H9 (cell line): ENCODE measurements at regions not wholly inside any gene's neighbourhood (a gene's known extent, or its start where the extent isn't known, plus 50 kb on each side); places are given as distances from the start of the nearest gene placed in this dataset.

Experiments used
- DNase-seq: peaks from one replicate; pipeline ENCODE4 v3.0.0-alpha.2; 2017
- H2AFZ ChIP-seq: one replicate; pipeline ENCODE4 v1.6.1; 2013; ENCODE audit warnings: mild to moderate bottlenecking, low read length, control low read depth, moderate library complexity
- H2AK5ac ChIP-seq: 2 replicates; pipeline ENCODE4 v1.6.1; 2013; ENCODE audit warnings: low read length, control low read depth, mixed read lengths; ENCODE audit not compliant: insufficient read length
- H2BK120ac ChIP-seq: one replicate; pipeline ENCODE4 v1.6.1; 2013; ENCODE audit warnings: low read depth, mild to moderate bottlenecking, low read length, control low read depth, inconsistent platforms; ENCODE audit not compliant: poor library complexity, severe bottlenecking
- H2BK12ac ChIP-seq: 2 replicates; pipeline ENCODE4 v1.6.1; 2013; ENCODE audit warnings: low read length, control low read depth, mixed read lengths, low read depth; ENCODE audit not compliant: insufficient read length
- H2BK15ac ChIP-seq: 2 replicates; pipeline ENCODE4 v1.6.1; 2013; ENCODE audit warnings: low read depth, low read length, control low read depth
- H2BK20ac ChIP-seq: one replicate; pipeline ENCODE4 v1.6.1; 2013; ENCODE audit warnings: low read depth, mild to moderate bottlenecking, low read length, control low read depth, inconsistent platforms; ENCODE audit not compliant: poor library complexity, severe bottlenecking
- H2BK5ac ChIP-seq: 2 replicates; pipeline ENCODE4 v1.6.1; 2013; ENCODE audit warnings: low read length, control low read depth, mixed read lengths; ENCODE audit not compliant: insufficient read length
- H3K14ac ChIP-seq: 2 replicates; pipeline ENCODE4 v1.6.1; 2013; ENCODE audit warnings: low read length, control low read depth; ENCODE audit not compliant: insufficient read depth
- H3K18ac ChIP-seq: 2 replicates; pipeline ENCODE4 v1.6.1; 2013; ENCODE audit warnings: low read depth, mild to moderate bottlenecking, mixed read lengths, low read length, control low read depth; ENCODE audit not compliant: insufficient read length
- H3K23ac ChIP-seq: 2 replicates; pipeline ENCODE4 v1.6.1; 2013; ENCODE audit warnings: low read length, control low read depth, mixed read lengths, low read depth; ENCODE audit not compliant: insufficient read length
- H3K23me2 ChIP-seq: 2 replicates; pipeline ENCODE4 v1.6.1; 2013; ENCODE audit warnings: low read depth, mild to moderate bottlenecking, mixed read lengths, low read length, control low read depth; ENCODE audit not compliant: insufficient read length, poor library complexity, severe bottlenecking
- H3K27ac ChIP-seq: 2 replicates; pipeline ENCODE4 v1.5.1; 2013; ENCODE audit warnings: low read length, control low read depth, mixed read lengths, low read depth; ENCODE audit not compliant: insufficient read length
- H3K27me3 ChIP-seq: 2 replicates; pipeline ENCODE4 v1.6.1; 2013; ENCODE audit warnings: low read length, control low read depth, inconsistent platforms; ENCODE audit not compliant: insufficient read depth
- H3K4ac ChIP-seq: 2 replicates; pipeline ENCODE4 v1.6.1; 2013; ENCODE audit warnings: low read depth, mild to moderate bottlenecking, control low read depth, inconsistent platforms, low read length, moderate library complexity
- H3K4me1 ChIP-seq: 2 replicates; pipeline ENCODE4 v1.6.1; 2013; ENCODE audit warnings: low read length, control low read depth, inconsistent platforms; ENCODE audit not compliant: insufficient read depth
- H3K4me2 ChIP-seq: 2 replicates; pipeline ENCODE4 v1.6.1; 2013; ENCODE audit warnings: low read length, control low read depth, mixed read lengths; ENCODE audit not compliant: insufficient read length, insufficient read depth
- H3K56ac ChIP-seq: 2 replicates; pipeline ENCODE4 v1.6.1; 2013; ENCODE audit warnings: low read depth, mild to moderate bottlenecking, mixed read lengths, low read length, control low read depth; ENCODE audit not compliant: insufficient read length
- H3K79me1 ChIP-seq: 2 replicates; pipeline ENCODE4 v1.6.1; 2013; ENCODE audit warnings: low read depth, mild to moderate bottlenecking, moderate library complexity, low read length, control low read depth, inconsistent platforms; ENCODE audit not compliant: insufficient read depth, poor library complexity, severe bottlenecking
- H3K79me2 ChIP-seq: 2 replicates; pipeline ENCODE4 v1.6.1; 2013; ENCODE audit warnings: low read length, control low read depth, inconsistent platforms; ENCODE audit not compliant: insufficient read depth
- H3K9ac ChIP-seq: 2 replicates; pipeline ENCODE4 v1.6.1; 2013; ENCODE audit warnings: low read length, control low read depth, mixed read lengths; ENCODE audit not compliant: insufficient read length; ENCODE audit errors: extremely low read depth
- H3K9me3 ChIP-seq: one replicate; pipeline ENCODE4 v1.6.1; 2013; ENCODE audit warnings: low read depth, low read length, inconsistent platforms; ENCODE audit not compliant: control insufficient read depth
- H3T11ph ChIP-seq: one replicate; pipeline ENCODE4 v1.6.1; 2013; ENCODE audit warnings: mild to moderate bottlenecking, low read length, control low read depth, inconsistent platforms
- H4K20me1 ChIP-seq: one replicate; pipeline ENCODE4 v1.6.1; 2013; ENCODE audit not compliant: control insufficient read depth, insufficient read length, insufficient read depth
- H4K5ac ChIP-seq: 2 replicates; pipeline ENCODE4 v1.6.1; 2013; ENCODE audit warnings: low read depth, mild to moderate bottlenecking, mixed read lengths, low read length, control low read depth; ENCODE audit not compliant: insufficient read length
- H4K8ac ChIP-seq: replicated peaks from 2 replicates; pipeline ENCODE4 v1.6.1; 2013; ENCODE audit warnings: low read length, control low read depth, mixed read lengths, low read depth; ENCODE audit not compliant: insufficient read length
- H4K91ac ChIP-seq: 2 replicates; pipeline ENCODE4 v1.6.1; 2013; ENCODE audit warnings: low read depth, mild to moderate bottlenecking, moderate library complexity, mixed read lengths, low read length, control low read depth; ENCODE audit not compliant: insufficient read length
- H3K27ac Mint-ChIP-seq, 3 experiments: 2 replicates in 2 of 3; 3 replicates in 1 of 3; pipeline ENCODE4 v1.8.0; 2020 to 2021; ENCODE audit warnings: mixed read lengths in 3 of 3, mild to moderate bottlenecking in 1 of 3, moderate library complexity in 1 of 3
- H3K27me3 Mint-ChIP-seq: 2 replicates; pipeline ENCODE4 v1.8.0; 2021; ENCODE audit warnings: low read depth, mild to moderate bottlenecking, moderate library complexity, mixed read lengths
- H3K36me3 Mint-ChIP-seq, 3 experiments: 2 replicates in 2 of 3; 3 replicates in 1 of 3; pipeline ENCODE4 v1.8.0; 2020 to 2021; ENCODE audit warnings: low read depth in 3 of 3, mixed read lengths in 3 of 3; ENCODE audit not compliant: insufficient read depth in 1 of 3
- H3K4me1 Mint-ChIP-seq, 2 experiments: 2 replicates each; pipeline ENCODE4 v1.8.0; 2020; ENCODE audit warnings: mixed read lengths in 2 of 2
- H3K4me3 Mint-ChIP-seq, 2 experiments: 2 replicates in 1 of 2; 3 replicates in 1 of 2; pipeline ENCODE4 v1.8.0; 2020 to 2021; ENCODE audit warnings: mild to moderate bottlenecking in 2 of 2, mixed read lengths in 2 of 2, moderate library complexity in 1 of 2
- H3K9me3 Mint-ChIP-seq, 2 experiments: 2 replicates in 1 of 2; 3 replicates in 1 of 2; pipeline ENCODE4 v1.8.0; 2020; ENCODE audit warnings: mild to moderate bottlenecking in 2 of 2, mixed read lengths in 2 of 2, moderate library complexity in 1 of 2
- WGBS: extraction: QIAGEN DNeasy Blood & Tissue Kit; methylation state at CpG from one replicate; pipeline ENCODE4 v1.1.7; 2013; ENCODE audit warnings: missing lambda C conversion rate, low lambda C conversion rate, mixed read lengths; ENCODE audit not compliant: insufficient read length; ENCODE audit errors: extremely low coverage; 5-methylcytosine and 5-hydroxymethylcytosine counted together
- TF ChIP-seq, protein P1 (sequence below): fragments of 200-600 bp; sonication (generic); conservative IDR thresholded peaks from 3 replicates; pipeline ENCODE4 v1.8.0; 2021; ENCODE audit warnings: antibody characterized with exemption, mild to moderate bottlenecking

DNA sequence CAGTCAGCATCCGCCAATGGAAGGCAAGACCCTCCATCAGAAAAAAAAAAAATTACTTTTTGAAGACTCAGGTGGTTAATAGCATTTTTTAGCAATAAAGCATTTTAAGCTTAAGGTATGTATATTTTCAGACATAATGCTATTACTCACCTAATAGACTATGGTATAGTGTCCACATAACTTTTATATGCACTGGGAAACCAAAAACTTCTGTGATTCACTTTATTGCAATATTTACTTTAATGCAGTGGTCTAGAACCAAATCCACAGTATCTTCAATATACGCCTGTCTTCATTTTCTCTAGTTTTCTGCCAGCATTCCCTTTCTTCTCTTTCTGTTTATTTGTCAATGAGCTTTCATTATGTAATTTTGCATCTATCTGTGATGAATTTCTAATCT is 418.1 kb downstream of the SLITRK6 start:
- no peak overlapping the region for H2AK5ac ChIP-seq
- H3K79me1 ChIP-seq = no peaks in the 10 kb centered on the region
- H4K8ac ChIP-seq = no peak overlapping the region
- no peak overlapping the region for H4K5ac ChIP-seq
- H2BK20ac ChIP-seq = no peak overlapping the region
- no CpG with 5 or more reads among the region's 2 CpGs for WGBS
- H3K56ac ChIP-seq = no peak overlapping the region
- no peaks in the 10 kb centered on the region for H3K9me3 ChIP-seq
- H3K27me3 ChIP-seq = no peaks in the 10 kb centered on the region
- TF ChIP-seq, protein P1, sequence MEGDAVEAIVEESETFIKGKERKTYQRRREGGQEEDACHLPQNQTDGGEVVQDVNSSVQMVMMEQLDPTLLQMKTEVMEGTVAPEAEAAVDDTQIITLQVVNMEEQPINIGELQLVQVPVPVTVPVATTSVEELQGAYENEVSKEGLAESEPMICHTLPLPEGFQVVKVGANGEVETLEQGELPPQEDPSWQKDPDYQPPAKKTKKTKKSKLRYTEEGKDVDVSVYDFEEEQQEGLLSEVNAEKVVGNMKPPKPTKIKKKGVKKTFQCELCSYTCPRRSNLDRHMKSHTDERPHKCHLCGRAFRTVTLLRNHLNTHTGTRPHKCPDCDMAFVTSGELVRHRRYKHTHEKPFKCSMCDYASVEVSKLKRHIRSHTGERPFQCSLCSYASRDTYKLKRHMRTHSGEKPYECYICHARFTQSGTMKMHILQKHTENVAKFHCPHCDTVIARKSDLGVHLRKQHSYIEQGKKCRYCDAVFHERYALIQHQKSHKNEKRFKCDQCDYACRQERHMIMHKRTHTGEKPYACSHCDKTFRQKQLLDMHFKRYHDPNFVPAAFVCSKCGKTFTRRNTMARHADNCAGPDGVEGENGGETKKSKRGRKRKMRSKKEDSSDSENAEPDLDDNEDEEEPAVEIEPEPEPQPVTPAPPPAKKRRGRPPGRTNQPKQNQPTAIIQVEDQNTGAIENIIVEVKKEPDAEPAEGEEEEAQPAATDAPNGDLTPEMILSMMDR = no peak
- no peaks in the 10 kb centered on the region for H3K4me1 ChIP-seq
- no peak overlapping the region for H4K91ac ChIP-seq
- H3K23me2 ChIP-seq = no peaks in the 10 kb centered on the region
- Mint-ChIP-seq H3K4me3 (no peak overlapping the region), H3K9me3 (no peaks in the 10 kb centered on the region), H3K36me3 (no peaks in the 10 kb centered on the region), H3K27ac (no peak overlapping the region), H3K27me3 (no peaks in the 10 kb centered on the region), H3K4me1 (no peaks in the 10 kb centered on the region)
- H3K14ac ChIP-seq = no peak overlapping the region
- no peak for DNase-seq
- no peak overlapping the region for H2BK15ac ChIP-seq
- no peak overlapping the region for H2BK12ac ChIP-seq
- no peak overlapping the region for H2BK5ac ChIP-seq
- no peak overlapping the region for H3K4me2 ChIP-seq
- H3K4ac ChIP-seq = no peak overlapping the region
- no peaks in the 10 kb centered on the region for H3K79me2 ChIP-seq
- H3K27ac ChIP-seq = no peak overlapping the region
- H3K9ac ChIP-seq = no peak overlapping the region
- no peak overlapping the region for H2BK120ac ChIP-seq
- H4K20me1 ChIP-seq = no peaks in the 10 kb centered on the region
- no peak overlapping the region for H3K18ac ChIP-seq
- no peak overlapping the region for H3K23ac ChIP-seq
- no peak overlapping the region for H3T11ph ChIP-seq
- H2AFZ ChIP-seq = no peak overlapping the region
